ENCODE measurements at regions not wholly inside any gene's neighbourhood (a gene's known extent, or its start where the extent isn't known, plus 50 kb on each side); places are given as distances from the start of the nearest gene placed in this dataset.

DNA sequence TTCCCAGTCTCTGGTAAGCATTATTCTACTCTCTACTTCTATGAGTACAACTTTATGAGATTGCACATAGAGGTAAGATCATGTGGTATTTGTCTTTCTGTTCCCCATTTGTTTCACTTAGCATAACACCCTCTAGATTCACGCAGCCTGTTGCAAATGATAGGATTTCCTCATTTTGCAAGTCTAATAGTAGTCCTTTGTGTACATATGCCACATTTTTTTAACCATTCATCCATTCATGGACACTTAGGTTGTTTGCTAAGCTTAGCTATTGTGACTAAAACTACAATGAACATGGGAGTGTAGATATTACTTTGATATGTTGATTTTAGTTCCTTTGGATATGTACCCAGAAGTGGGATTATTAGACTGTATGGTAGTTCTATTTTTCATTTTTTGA lies 717.9 kb upstream of the ALCAM start:
- H3K27ac Mint-ChIP-seq, result no peak overlapping the region
- no peak overlapping the region for H3K4me3 Mint-ChIP-seq
- no peaks in the 10 kb centered on the region for H3K4me1 Mint-ChIP-seq (ENCODE audit: low read depth)
- no peaks in the 10 kb centered on the region for H3K36me3 Mint-ChIP-seq (ENCODE audit: low read depth)
- H3K27me3 Mint-ChIP-seq, result no peaks in the 10 kb centered on the region
- H3K9me3 Mint-ChIP-seq, result no peaks in the 10 kb centered on the region

DNA sequence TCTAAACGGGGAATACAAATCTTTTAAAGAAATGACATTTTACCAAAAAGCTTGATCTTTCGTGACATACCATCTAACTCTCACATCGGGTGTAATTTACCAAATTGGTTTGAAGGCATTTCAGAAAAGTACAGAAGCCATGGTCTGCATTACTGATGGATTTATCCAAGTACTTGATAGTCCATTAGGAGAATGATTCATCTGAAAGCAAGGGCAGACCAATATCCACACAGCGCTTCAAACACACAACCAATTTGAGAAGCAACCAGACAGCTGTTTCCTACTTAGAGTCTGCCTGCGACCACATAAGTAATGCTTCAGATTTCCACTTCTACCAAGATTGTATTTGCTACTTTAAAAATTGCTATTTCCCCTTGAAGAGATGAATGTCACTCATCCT lies 697.6 kb upstream of the ALCAM start:
- no peaks in the 10 kb centered on the region for H3K4me1 Mint-ChIP-seq (ENCODE audit: low read depth)
- no peaks in the 10 kb centered on the region for H3K36me3 Mint-ChIP-seq (ENCODE audit: low read depth)
- H3K27me3 Mint-ChIP-seq, result no peaks in the 10 kb centered on the region
- H3K4me3 Mint-ChIP-seq, result no peak overlapping the region
- H3K9me3 Mint-ChIP-seq, result peaks cover 4% of the 10 kb centered on the region
- no peak overlapping the region for H3K27ac Mint-ChIP-seq

DNA sequence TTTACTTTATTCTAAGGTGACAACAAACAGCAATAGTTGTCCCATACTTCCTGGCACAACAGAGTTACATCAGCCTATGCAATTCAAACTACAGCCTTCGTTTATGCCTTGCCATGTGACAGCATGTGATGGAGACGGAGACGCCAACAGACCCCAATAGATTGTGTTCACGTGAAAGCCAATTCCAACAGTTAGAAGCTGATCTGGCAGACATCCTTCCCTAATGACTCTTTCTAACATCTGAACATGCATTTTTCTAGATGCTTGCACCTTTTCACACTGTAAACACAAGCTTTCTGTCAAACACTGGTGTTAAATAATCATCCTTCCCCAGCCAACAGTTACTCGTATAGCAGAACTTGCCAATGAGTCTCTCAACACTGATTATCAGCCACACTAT lies 694.4 kb upstream of the ALCAM start:
- Mint-ChIP-seq H3K36me3 (ENCODE audit: low read depth) (no peaks in the 10 kb centered on the region), H3K4me1 (ENCODE audit: low read depth) (no peaks in the 10 kb centered on the region), H3K9me3 (no peaks in the 10 kb centered on the region), H3K4me3 (no peak overlapping the region), H3K27me3 (no peaks in the 10 kb centered on the region), H3K27ac (no peak overlapping the region)

DNA sequence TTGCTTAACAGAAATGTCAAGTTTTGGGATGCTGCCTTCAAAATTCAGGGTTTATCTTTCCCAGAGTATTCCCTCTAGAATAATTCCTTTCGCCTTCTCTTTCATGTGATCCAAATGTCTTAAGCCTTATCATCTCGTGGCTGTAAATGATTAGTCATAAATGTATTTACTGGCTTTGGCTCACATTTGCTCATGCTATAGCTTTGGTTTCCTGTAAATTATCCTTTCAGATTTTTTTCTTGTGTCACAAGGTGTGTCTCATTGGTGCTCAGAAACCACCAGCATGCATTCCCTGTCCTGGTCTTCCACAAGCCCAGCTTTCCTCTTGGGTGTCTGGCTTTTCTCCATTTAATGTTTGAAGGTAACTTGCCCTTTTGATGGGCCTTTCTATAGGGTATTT lies 692.7 kb upstream of the ALCAM start:
- H3K4me3 Mint-ChIP-seq, result no peak overlapping the region
- H3K27ac Mint-ChIP-seq, result no peak overlapping the region
- no peaks in the 10 kb centered on the region for H3K4me1 Mint-ChIP-seq (ENCODE audit: low read depth)
- H3K36me3 Mint-ChIP-seq (ENCODE audit: low read depth), result no peaks in the 10 kb centered on the region
- no peaks in the 10 kb centered on the region for H3K9me3 Mint-ChIP-seq
- H3K27me3 Mint-ChIP-seq, result no peaks in the 10 kb centered on the region

DNA sequence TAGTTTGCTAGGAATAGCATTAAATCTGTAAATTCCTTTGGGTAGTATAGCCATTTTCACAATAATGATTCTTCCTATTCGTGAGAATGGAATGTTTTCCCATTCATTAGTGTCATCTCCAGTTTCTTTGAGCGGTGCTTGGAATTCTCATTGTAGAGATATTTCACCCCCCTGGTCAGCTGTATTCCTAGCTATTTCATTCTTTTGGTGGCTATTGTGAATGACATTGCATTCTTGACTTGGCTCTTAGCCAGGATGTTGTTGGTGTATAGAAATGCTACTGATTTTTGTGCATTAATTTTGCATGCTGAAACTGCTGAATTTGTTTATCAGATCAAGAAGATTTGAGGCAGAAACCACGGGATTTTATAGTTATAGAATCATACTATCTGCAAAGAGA lies 690.5 kb upstream of the ALCAM start:
- H3K36me3 Mint-ChIP-seq (ENCODE audit: low read depth), result no peaks in the 10 kb centered on the region
- no peak overlapping the region for H3K4me3 Mint-ChIP-seq
- H3K27ac Mint-ChIP-seq, result no peak overlapping the region
- no peaks in the 10 kb centered on the region for H3K4me1 Mint-ChIP-seq (ENCODE audit: low read depth)
- no peaks in the 10 kb centered on the region for H3K27me3 Mint-ChIP-seq
- no peaks in the 10 kb centered on the region for H3K9me3 Mint-ChIP-seq

DNA sequence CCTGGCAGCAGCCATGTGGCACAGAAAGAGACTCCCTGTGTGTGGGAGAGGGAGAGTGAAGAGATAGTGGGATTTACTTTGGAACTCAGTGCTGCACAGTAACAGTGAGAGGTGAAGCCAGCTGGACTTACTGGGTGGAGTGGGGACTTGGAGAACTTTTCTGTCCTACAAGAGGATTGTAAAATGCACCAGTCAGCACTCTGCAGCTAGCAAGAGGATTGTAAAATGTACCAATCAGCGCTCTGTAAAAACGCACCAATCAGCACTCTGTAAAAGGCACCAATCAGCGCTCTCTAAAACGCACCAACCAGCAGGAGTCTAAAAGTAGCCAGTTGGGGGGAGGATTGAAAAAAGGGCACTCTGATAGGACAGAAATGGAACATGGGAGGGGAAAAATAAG lies 688.8 kb upstream of the ALCAM start:
- Mint-ChIP-seq H3K27me3 (no peaks in the 10 kb centered on the region), H3K9me3 (no peaks in the 10 kb centered on the region), H3K4me1 (ENCODE audit: low read depth) (no peaks in the 10 kb centered on the region), H3K36me3 (ENCODE audit: low read depth) (no peaks in the 10 kb centered on the region), H3K27ac (no peak overlapping the region), H3K4me3 (no peak overlapping the region)

DNA sequence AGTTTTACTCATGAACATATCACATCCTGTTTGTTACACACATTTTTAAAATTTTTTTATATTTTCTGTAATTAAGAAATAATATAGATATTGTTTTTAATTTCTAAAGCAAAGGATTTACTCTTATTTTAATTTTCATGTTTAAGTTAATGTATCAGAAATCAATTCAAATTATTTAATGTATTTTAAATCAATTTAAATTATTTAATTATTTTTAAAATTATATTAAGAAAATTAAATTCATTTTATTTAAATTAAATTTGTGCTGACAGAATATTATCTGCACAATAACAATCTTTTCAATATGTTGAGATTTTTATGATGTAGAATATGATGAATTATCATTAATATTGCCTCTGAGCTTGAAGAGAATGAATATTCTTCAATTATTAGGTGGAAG lies 681.2 kb upstream of the ALCAM start:
- no peaks in the 10 kb centered on the region for H3K27me3 Mint-ChIP-seq
- no peaks in the 10 kb centered on the region for H3K36me3 Mint-ChIP-seq (ENCODE audit: low read depth)
- H3K4me1 Mint-ChIP-seq (ENCODE audit: low read depth), result no peaks in the 10 kb centered on the region
- peaks cover 9% of the 10 kb centered on the region for H3K9me3 Mint-ChIP-seq
- no peak overlapping the region for H3K4me3 Mint-ChIP-seq
- no peak overlapping the region for H3K27ac Mint-ChIP-seq

DNA sequence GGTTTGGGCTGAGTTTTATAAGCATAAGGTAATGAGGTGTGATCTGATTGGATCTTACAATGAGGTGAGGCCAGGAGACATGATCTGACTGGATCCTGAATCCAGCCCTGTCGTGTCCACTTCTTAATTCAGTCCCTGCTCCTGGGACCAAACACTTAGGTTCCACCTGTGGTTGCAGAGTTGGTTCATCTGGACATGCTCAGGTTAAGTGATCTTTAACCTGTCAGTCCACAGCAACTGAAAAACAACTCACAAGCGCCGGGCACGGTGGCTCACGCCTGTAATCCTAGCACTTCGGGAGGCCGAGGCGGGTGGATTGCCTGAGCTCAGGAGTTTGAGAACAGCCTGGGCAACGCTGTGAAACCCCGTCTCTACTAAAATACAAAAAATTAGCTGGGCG lies 679.3 kb upstream of the ALCAM start:
- Mint-ChIP-seq H3K36me3 (ENCODE audit: low read depth) (no peaks in the 10 kb centered on the region), H3K9me3 (peaks cover 9% of the 10 kb centered on the region), H3K27me3 (no peaks in the 10 kb centered on the region), H3K4me1 (ENCODE audit: low read depth) (no peaks in the 10 kb centered on the region), H3K27ac (no peak overlapping the region), H3K4me3 (no peak overlapping the region)

DNA sequence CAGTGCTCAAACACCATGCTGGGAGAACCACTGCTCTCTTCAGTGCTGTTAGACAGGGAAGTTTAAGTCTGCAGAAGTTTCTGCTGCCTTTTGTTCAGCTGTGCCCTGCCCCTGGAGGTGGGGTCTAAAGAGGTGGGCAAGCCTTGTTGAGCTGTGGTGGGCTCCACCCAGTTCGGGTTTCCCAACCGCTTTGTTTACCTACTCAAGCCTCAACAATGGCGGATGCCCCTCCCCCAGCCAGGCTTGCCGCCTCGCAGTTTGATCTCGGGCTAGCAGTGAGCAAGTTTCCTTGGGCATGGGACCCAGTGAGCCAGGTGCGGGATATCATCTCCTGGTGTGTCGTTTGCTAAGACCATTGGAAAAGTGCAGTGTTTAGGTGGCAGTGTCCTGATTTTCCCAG lies 670.2 kb upstream of the ALCAM start:
- Mint-ChIP-seq H3K9me3 (peaks cover 3% of the 10 kb centered on the region), H3K27ac (no peak overlapping the region), H3K27me3 (no peaks in the 10 kb centered on the region), H3K4me3 (no peak overlapping the region), H3K4me1 (ENCODE audit: low read depth) (no peaks in the 10 kb centered on the region), H3K36me3 (ENCODE audit: low read depth) (no peaks in the 10 kb centered on the region)

DNA sequence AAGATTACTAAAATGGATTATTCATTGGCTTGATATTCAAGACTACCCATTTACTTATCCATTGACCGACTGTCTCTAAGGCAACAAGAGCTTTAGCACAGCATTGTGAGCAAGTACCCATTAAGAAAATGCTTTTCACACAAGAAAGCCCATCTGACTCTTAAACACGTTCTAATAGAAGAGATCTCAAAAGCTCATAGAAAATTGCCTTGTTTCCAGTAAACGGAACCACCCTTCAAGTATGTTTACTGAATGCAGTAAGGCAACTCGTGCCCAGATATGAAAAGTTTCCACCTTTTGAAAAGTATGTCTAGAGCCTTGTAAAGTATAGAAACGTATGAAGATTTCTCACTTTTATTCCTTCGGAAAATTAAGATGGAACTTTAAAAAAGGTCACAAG lies 655.3 kb upstream of the ALCAM start:
- H3K27ac Mint-ChIP-seq, result no peak overlapping the region
- no peaks in the 10 kb centered on the region for H3K27me3 Mint-ChIP-seq
- H3K9me3 Mint-ChIP-seq, result no peaks in the 10 kb centered on the region
- no peak overlapping the region for H3K4me3 Mint-ChIP-seq
- H3K36me3 Mint-ChIP-seq (ENCODE audit: low read depth), result no peaks in the 10 kb centered on the region
- H3K4me1 Mint-ChIP-seq (ENCODE audit: low read depth), result no peaks in the 10 kb centered on the region

DNA sequence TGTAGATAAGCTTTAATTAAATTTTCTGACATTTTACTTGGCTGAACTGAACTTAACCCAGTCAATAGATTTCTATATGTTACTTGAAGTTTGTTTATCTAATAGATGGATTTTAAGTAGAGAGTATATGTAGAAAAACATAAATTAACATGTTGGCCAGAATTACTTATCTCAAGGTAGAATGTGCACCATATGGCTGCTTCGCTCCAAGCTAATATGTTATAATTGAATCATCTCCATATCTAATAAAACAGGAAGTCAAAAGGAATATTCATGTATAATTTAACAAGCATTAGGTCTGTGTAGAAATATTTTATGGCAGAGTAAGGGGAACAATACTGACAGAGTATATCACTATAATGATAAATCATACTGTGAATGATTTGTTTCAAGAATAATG lies 650.7 kb upstream of the ALCAM start:
- H3K27ac Mint-ChIP-seq, result no peak overlapping the region
- no peaks in the 10 kb centered on the region for H3K4me1 Mint-ChIP-seq (ENCODE audit: low read depth)
- no peak overlapping the region for H3K4me3 Mint-ChIP-seq
- H3K27me3 Mint-ChIP-seq, result no peaks in the 10 kb centered on the region
- H3K9me3 Mint-ChIP-seq, result no peaks in the 10 kb centered on the region
- H3K36me3 Mint-ChIP-seq (ENCODE audit: low read depth), result no peaks in the 10 kb centered on the region

DNA sequence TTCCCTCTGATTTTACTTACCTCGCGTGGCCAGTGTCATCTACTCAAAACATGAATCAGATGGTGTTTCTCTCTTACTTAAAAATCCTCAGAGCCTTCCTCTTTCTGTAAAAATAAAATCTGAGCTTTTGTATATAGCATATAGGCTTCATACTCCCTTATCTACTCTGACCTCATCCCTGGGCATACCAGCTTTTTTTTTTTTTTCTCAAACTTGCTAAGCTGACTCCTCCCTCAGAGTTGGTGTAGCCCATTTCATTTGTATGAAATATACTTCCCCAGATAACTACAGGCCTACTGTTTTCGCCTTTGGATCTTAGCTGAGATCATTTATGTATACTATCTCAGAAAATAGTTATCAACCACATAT lies 648.9 kb upstream of the ALCAM start:
- Mint-ChIP-seq H3K36me3 (ENCODE audit: low read depth) (no peaks in the 10 kb centered on the region), H3K9me3 (no peaks in the 10 kb centered on the region), H3K27me3 (no peaks in the 10 kb centered on the region), H3K4me1 (ENCODE audit: low read depth) (no peaks in the 10 kb centered on the region), H3K27ac (peak overlapping the region; percentile 12), H3K4me3 (no peak overlapping the region)

DNA sequence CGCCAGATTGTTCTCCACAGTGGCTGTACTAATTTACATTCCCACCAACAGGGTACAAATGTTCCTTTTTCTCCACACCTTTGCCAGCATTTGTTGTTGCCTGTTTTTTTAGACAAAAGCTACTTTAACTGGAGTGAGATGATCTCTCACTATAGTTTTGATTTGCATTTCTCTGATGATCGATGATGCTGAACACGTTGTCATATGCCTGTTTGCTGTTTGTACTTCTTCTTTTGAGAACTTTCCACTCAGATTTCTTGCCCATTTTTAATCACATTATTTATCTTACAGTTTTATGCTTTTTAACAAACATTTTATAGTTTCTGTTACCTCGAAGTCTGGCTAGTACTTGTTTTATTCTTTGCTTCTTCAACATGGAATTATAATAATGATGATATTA lies 643.7 kb upstream of the ALCAM start:
- Mint-ChIP-seq H3K36me3 (ENCODE audit: low read depth) (no peaks in the 10 kb centered on the region), H3K4me3 (no peak overlapping the region), H3K27me3 (no peaks in the 10 kb centered on the region), H3K9me3 (no peaks in the 10 kb centered on the region), H3K27ac (no peak overlapping the region), H3K4me1 (ENCODE audit: low read depth) (no peaks in the 10 kb centered on the region)

DNA sequence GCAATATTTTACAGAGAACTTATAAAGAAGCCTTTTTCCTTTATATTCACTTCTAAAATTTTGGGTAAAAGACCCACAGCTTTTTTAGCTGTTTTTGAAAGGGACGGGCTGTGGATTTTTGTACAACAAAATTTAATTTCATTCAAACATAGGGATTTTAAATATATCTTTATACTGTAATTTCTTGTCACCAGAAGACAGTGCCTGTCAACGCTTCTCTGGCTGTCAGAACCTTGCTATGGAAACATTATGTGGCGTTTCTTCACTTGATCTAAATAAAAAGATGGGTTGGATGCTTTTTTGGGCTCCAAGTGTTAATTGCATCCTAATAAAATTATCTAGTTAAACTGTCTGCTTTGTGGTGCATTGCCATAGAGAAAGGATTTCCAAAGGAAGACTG lies 635.6 kb upstream of the ALCAM start:
- H3K27ac Mint-ChIP-seq, result no peak overlapping the region

DNA sequence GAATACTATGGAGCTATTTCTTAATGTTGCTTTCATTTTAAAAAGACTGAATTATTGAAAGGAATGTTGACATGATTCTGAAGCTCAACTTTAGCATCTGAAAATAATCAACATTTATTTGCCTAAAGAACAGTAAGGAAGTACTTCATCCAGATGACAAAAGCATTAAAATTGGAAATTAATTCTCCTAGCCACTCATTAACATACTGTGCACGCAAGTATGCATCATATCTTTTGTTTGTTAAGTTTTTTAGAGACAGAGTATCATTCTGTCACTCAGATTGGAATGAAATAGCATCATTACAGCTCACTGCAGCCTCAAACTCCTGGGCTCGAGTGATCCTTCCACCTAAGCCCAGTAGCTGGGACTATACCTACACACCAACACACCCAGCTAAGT lies 632.1 kb upstream of the ALCAM start:
- H3K4me3 Mint-ChIP-seq, result no peak overlapping the region

More for the DNA sequence above, 635.6 kb upstream of the ALCAM start:
- no peak overlapping the region for H3K4me3 Mint-ChIP-seq
- no peaks in the 10 kb centered on the region for H3K27me3 Mint-ChIP-seq
- H3K9me3 Mint-ChIP-seq, result no peaks in the 10 kb centered on the region
- H3K4me1 Mint-ChIP-seq (ENCODE audit: low read depth), result no peaks in the 10 kb centered on the region
- H3K36me3 Mint-ChIP-seq (ENCODE audit: low read depth), result no peaks in the 10 kb centered on the region

DNA sequence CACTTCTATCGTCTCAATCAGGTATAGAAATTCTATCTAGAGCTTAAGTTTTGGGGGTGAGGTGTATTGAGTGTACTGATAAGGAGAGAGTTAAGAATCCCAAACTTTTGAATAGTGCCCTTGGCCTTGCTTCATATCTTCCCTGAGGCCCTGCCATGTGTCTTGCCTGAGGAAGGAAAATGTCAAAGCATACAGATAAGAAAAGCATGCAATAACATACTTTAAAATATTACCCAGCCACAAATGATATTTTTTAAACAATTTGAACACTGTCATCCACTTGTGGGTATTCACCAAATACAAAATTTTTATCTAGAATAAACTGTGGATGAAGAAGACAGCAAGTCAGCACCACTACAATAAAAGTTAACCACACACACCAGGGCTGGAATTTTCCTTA lies 631.0 kb upstream of the ALCAM start:
- Mint-ChIP-seq H3K9me3 (no peaks in the 10 kb centered on the region), H3K36me3 (ENCODE audit: low read depth) (no peaks in the 10 kb centered on the region), H3K4me1 (ENCODE audit: low read depth) (no peaks in the 10 kb centered on the region), H3K4me3 (no peak overlapping the region), H3K27ac (no peak overlapping the region), H3K27me3 (no peaks in the 10 kb centered on the region)

More for the DNA sequence above, 632.1 kb upstream of the ALCAM start:
- no peaks in the 10 kb centered on the region for H3K36me3 Mint-ChIP-seq (ENCODE audit: low read depth)
- no peaks in the 10 kb centered on the region for H3K9me3 Mint-ChIP-seq
- H3K27ac Mint-ChIP-seq, result no peak overlapping the region
- H3K27me3 Mint-ChIP-seq, result no peaks in the 10 kb centered on the region
- no peaks in the 10 kb centered on the region for H3K4me1 Mint-ChIP-seq (ENCODE audit: low read depth)

DNA sequence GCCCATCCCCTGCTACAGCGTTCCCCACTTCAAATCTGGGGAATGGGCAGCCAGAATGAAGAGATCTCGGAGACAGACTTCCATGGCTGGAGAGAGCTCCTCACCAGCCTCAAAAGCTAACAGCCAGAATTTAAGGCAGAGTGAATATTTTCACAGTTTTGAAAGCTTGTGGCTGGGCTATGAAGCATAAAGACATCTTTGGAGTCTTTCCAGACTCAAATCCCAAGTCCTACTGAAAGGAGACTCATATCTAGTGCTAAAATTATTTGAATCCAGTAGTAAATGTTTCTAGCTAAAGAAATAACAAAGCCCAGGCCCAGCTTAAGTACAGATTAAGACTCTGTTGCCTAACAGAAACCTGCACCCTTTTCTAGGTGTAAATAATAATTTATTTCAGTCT lies 628.4 kb upstream of the ALCAM start:
- Mint-ChIP-seq H3K4me3 (no peak overlapping the region), H3K36me3 (ENCODE audit: low read depth) (no peaks in the 10 kb centered on the region), H3K27ac (no peak overlapping the region), H3K27me3 (no peaks in the 10 kb centered on the region), H3K4me1 (ENCODE audit: low read depth) (no peaks in the 10 kb centered on the region), H3K9me3 (no peaks in the 10 kb centered on the region)

Measured in stimulated activated naive CD8-positive, alpha-beta T cell treated with anti-CD3 and anti-CD28 coated beads, Interleukin-15, Interleukin-2, amounts not matched to agents 100 ng/mL and 50 ng/mL, for 24 hours (primary cell).